Ramos (cell line): ENCODE measurements at regions not wholly inside any gene's neighbourhood (a gene's known extent, or its start where the extent isn't known, plus 50 kb on each side); places are given as distances from the start of the nearest gene placed in this dataset.
"Not testable (repeated sequence)": the region's sequence is repeated elsewhere in the genome, so short reads cannot be mapped to it uniquely, and the experiment has no call there.

Experiments
- in situ Hi-C: fragments of 300-500 bp; cut with MboI; formaldehyde crosslinking; loops from one replicate; pipeline ENCODE4 v1.14.3; 2022; ENCODE audit warnings: low sequenced_read_pairs; ENCODE audit not compliant: unreplicated experiment

GRCh38 chr13:69649063-69649392 is 458.6 kb upstream of the ATXN8OS start:
- in situ Hi-C loops, result no loop called here

- in situ Hi-C loops, result no loop called here
Measured at GRCh38 chr13:69648340-69649062, 459.1 kb upstream of the ATXN8OS start.

GRCh38 chr13:69644447-69644846 is 463.2 kb upstream of the ATXN8OS start:
- in situ Hi-C loops, result no loop called here

- in situ Hi-C loops, result no loop called here
Measured at GRCh38 chr13:69641773-69642172, 465.9 kb upstream of the ATXN8OS start.

- in situ Hi-C loops, result no loop called here
Measured at GRCh38 chr13:69633044-69633443, 474.6 kb upstream of the ATXN8OS start.

GRCh38 chr13:69623973-69624372 is 483.7 kb upstream of the ATXN8OS start:
- in situ Hi-C loops, result no loop called here

- in situ Hi-C loops, result no loop called here
Measured at GRCh38 chr13:69619651-69620050, 488.0 kb upstream of the ATXN8OS start.

GRCh38 chr13:69618838-69619237 is 488.8 kb upstream of the ATXN8OS start:
- in situ Hi-C loops, result no loop called here

GRCh38 chr13:69618393-69618792 is 489.2 kb upstream of the ATXN8OS start:
- in situ Hi-C loops, result no loop called here

- in situ Hi-C loops, result no loop called here
Measured at GRCh38 chr13:69617587-69617986, 490.0 kb upstream of the ATXN8OS start.

- in situ Hi-C loops, result no loop called here
Measured at GRCh38 chr13:69616396-69616795, 491.2 kb upstream of the ATXN8OS start.

GRCh38 chr13:69615055-69615454 is 492.6 kb upstream of the ATXN8OS start:
- in situ Hi-C loops, result not testable (repeated sequence)

GRCh38 chr13:69604698-69605097 is 502.9 kb upstream of the ATXN8OS start:
- in situ Hi-C loops, result no loop called here

GRCh38 chr13:69603144-69603853 is 504.3 kb upstream of the ATXN8OS start:
- in situ Hi-C loops, result no loop called here

GRCh38 chr13:69601661-69602060 is 506.0 kb upstream of the ATXN8OS start:
- in situ Hi-C loops, result no loop called here

GRCh38 chr13:69600811-69601210 is 506.8 kb upstream of the ATXN8OS start:
- in situ Hi-C loops, result no loop called here

- in situ Hi-C loops, result no loop called here
Measured at GRCh38 chr13:69597088-69597487, 510.5 kb upstream of the ATXN8OS start.

GRCh38 chr13:69595181-69595580 is 512.4 kb upstream of the ATXN8OS start:
- in situ Hi-C loops, result no loop called here

GRCh38 chr13:69591437-69591836 is 516.2 kb upstream of the ATXN8OS start:
- in situ Hi-C loops, result no loop called here

GRCh38 chr13:69589531-69590235 is 517.9 kb upstream of the ATXN8OS start:
- in situ Hi-C loops, result no loop called here

- in situ Hi-C loops, result no loop called here
Measured at GRCh38 chr13:69585656-69586055, 522.0 kb upstream of the ATXN8OS start.
